ENCODE measurements at regions not wholly inside any gene's neighbourhood (a gene's known extent, or its start where the extent isn't known, plus 50 kb on each side); places are given as distances from the start of the nearest gene placed in this dataset.

DNA sequence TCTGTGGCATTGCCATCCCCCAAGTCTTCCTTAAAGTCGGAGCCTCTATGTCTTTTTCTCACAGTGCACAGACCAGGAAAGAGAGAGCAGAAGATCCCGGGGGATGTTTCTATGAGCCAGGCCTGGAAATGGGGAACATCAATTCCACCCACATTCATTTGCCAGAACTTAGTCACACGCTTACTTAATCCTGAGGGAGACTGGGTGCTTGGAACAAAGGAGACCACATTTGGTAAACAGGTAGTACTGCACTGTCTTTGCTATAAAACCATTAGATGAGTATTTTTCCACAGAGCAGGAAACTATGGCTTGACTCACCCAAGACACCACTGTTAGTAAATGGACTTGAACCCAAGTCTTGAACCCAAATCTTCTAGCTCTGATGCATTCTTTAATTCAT is 60.7 kb upstream of the CTTNBP2NL start:
- DNase-seq (ENCODE audit: low read depth): no peak

DNA sequence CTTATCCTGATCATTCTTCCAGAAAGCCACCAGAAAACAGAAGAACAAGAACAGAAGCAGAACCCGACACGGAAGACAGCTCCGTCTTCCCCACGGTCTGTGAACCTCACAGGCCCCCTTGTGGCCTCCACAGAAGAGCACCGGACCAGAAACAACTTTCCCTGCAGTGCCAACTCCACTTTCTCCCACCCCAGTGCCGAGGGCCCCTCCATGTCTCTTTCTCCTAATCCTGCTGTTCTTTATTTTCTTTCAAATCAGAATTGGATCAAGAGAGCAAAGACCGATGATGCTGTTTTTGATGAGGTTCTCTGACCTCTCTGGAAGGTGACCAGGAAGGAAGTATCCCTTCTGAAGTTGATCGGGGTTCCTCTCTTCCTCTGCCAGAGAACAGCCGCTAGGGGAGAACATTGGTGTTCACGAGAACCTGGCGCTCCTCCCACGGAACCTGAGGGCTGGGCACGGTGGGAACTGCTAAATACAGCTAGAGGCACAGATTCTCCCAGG is 58.9 kb upstream of the CTTNBP2NL start:
- H3K4me3 ChIP-seq (ENCODE audit: low read depth, low read length): no peak overlapping the region
- DNase-seq (ENCODE audit: low read depth): no peak

More for the DNA sequence above, 60.7 kb upstream of the CTTNBP2NL start:
- no peak overlapping the region for H3K4me3 ChIP-seq (ENCODE audit: low read depth, low read length)

DNA sequence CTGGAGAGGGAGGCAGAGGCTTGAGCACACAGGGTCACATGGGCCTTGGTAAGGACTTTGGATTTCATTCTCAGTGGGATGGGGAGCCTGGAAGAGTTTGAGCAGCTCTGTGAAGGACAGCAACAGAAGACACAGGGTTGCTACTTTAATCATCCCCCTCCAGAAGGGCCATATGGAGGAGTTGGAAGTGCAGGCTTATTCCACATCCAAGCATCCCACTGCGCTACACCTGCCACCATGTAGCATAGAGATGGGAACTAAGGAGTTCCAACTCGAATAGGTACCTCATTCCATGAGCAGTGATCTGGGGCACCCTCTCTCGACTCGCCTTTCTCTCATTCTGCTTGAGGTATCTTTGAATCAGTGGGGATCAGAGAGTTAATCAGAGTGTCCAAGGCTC is 54.0 kb upstream of the CTTNBP2NL start:
- DNase-seq (ENCODE audit: low read depth): no peak
- no peak overlapping the region for H3K4me3 ChIP-seq (ENCODE audit: low read depth, low read length)

DNA sequence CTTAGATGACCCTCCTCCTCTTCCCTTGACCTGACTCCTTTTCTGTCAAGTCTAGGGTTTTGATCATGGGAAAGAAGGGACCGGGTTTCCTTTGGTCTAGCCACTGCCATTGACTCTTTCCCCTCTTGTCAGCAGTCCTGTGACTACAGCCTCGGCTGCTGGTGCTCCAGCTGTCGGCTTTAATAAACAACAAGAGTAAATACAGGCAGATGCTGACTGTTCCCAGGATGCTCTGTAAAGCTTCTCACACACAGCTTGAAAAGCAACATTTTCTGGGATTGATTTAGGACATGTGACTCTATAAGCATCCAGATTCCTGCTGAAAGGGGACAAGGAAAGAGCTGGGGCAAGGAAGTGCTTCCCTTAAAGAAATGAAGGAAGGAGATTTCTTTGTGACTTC is 53.5 kb upstream of the CTTNBP2NL start:
- DNase-seq (ENCODE audit: low read depth): no peak
- no peak overlapping the region for H3K4me3 ChIP-seq (ENCODE audit: low read depth, low read length)

DNA sequence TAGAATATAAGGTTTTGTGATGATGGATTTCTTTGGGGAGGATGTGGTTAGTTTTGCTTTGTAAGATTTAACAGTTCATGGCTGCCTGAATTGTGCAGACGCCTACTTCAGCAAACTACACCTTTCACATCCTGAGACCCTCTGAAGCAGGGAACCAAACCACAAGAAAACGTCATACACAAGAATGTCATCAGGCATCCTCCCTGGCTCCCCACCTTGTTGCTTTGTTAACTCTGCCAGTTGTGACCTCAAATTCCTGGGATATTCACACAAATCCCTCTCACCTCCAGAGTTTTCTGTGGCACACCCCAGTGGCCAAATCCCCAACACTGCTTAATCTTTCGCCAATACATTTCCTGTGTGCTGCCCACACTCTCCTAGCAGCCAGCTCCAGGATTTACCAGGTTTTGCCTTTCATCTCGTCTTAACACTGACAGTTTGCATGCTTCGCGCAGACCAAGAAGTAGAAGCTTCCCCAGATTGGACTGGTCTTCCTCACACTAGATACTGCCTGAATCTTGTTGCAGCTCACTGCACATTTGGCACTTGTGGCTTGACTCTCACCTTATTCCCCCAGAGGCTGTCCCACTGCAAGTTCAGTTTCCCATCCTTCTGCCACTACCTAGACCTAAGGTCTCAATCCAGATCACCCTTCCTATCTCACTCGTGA is 51.1 kb upstream of the CTTNBP2NL start:
- DNase-seq (ENCODE audit: low read depth): no peak
- H3K4me3 ChIP-seq (ENCODE audit: low read depth, low read length): no peak overlapping the region
